ENCODE measurements at regions not wholly inside any gene's neighbourhood (a gene's known extent, or its start where the extent isn't known, plus 50 kb on each side); places are given as distances from the start of the nearest gene placed in this dataset.

DNA sequence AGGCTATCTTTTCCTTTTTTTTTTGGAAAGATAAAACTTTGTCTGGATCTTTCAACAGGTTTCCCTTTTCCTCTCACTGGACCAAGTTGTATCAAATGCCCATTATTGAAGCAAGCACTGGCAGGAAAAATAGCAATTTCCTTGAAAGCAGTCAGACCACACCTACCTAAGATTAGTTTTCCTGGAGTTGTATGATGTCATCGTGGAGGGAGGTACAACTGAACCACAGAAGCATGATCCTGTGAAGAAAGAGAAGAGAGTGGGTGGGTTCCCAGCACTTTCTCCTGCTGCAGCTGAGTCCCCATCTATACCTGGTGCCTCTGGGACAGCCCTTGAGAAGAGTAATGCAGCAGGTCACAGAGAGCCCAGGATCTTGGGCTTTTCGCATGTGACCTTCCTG lies 63.6 kb upstream of the ERCC4 start:
- intact Hi-C loops (cut with DNase I): no loop called here
- Histone ChIP-seq H3K9me3 (no peaks in the 10 kb centered on the region), H3K36me3 (replicated peaks in 1 of 2; ENCODE audit: insufficient read depth in 1 of 2, low read depth in 2 of 2) (no peaks in the 10 kb centered on the region), H3K27ac (no peak overlapping the region), H3K4me1 (no peaks in the 10 kb centered on the region), H3K27me3 (no peaks in the 10 kb centered on the region), H3K4me3 (no peak overlapping the region)
- 50 to 68% methylated on average over 2 of the region's 2 CpGs for WGBS, 2 donors
- DNase-seq (no peak), ATAC-seq (no peak)
- TF ChIP-seq POLR2A (IDR thresholded peaks at IDR 0.05) (no peak), CTCF (IDR thresholded peaks at IDR 0.05) (no peak)

- no peaks in the 10 kb centered on the region for H3K27me3 ChIP-seq
- H3K4me3 ChIP-seq: no peak overlapping the region
- no peak for DNase-seq
- WGBS, 2 donors: 53 to 56% methylated on average over 7 of the region's 7 CpGs
- no peak for TF ChIP-seq CTCF (IDR thresholded peaks at IDR 0.05)
- no peak for TF ChIP-seq POLR2A (IDR thresholded peaks at IDR 0.05)
- no peaks in the 10 kb centered on the region for H3K4me1 ChIP-seq
- no peak overlapping the region for H3K27ac ChIP-seq
- H3K9me3 ChIP-seq: no peaks in the 10 kb centered on the region
- intact Hi-C loops (cut with DNase I): no loop called here
- no peak for ATAC-seq
- H3K36me3 ChIP-seq (replicated peaks in 1 of 2; ENCODE audit: insufficient read depth in 1 of 2, low read depth in 2 of 2): no peaks in the 10 kb centered on the region
These were observed 63.0 kb upstream of the ERCC4 start for GRCh38 chr16:13856811-13857511.

GRCh38 chr16:13858873-13859580 lies 60.9 kb upstream of the ERCC4 start:
- intact Hi-C loops (cut with DNase I): no loop called here
- Histone ChIP-seq H3K27ac (no peak overlapping the region), H3K27me3 (no peaks in the 10 kb centered on the region), H3K36me3 (replicated peaks in 1 of 2; ENCODE audit: insufficient read depth in 1 of 2, low read depth in 2 of 2) (no peaks in the 10 kb centered on the region), H3K9me3 (no peaks in the 10 kb centered on the region), H3K4me1 (no peaks in the 10 kb centered on the region), H3K4me3 (no peak overlapping the region)
- 41 to 54% methylated on average over 9 of the region's 9 CpGs for WGBS, 2 donors
- DNase-seq (no peak), ATAC-seq (no peak)
- TF ChIP-seq CTCF (IDR thresholded peaks at IDR 0.05) (no peak), POLR2A (IDR thresholded peaks at IDR 0.05) (no peak)

DNA sequence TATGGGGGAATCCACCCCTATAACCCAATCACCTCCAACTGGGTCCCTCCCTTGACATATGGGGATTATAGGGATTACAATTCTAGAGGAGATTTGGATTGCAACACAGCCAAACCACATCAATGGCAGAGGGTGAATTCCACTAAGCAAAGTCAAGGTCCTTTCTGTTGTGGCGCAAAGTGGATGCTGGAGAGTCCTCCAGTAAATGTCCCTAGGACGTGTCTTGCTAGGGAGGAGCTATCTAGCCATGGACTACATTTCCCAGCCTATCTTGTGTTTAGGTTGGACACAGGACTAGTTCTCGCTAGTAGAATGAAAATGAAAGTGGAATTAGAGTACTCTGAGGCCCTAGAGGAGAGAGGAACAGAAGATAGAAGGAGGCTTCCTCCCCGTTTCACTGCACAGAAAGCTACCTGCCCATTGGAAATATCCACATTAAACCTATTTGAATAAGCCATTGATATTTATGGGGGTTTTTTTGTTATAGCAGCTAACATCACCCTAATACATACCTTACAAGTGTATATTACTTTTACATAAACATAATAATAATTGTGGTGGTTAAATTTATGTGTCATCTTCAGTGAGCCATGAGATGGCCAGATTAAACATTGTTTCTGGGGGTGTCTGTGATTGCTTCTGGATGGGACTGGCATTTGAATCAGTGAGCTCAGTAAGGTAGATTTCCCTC lies 56.7 kb upstream of the ERCC4 start:
- peaks cover 6% of the 10 kb centered on the region for H3K4me1 ChIP-seq
- ATAC-seq (no peak), DNase-seq (no peak)
- 83 to 90% methylated on average over 4 of the region's 4 CpGs for WGBS, 2 donors
- H3K36me3 ChIP-seq (replicated peaks in 1 of 2; ENCODE audit: insufficient read depth in 1 of 2, low read depth in 2 of 2): no peaks in the 10 kb centered on the region
- H3K27me3 ChIP-seq: no peaks in the 10 kb centered on the region
- no peak overlapping the region for H3K27ac ChIP-seq
- no peak overlapping the region for H3K4me3 ChIP-seq
- TF ChIP-seq POLR2A (IDR thresholded peaks at IDR 0.05): no peak
- TF ChIP-seq CTCF (IDR thresholded peaks at IDR 0.05): no peak
- no peaks in the 10 kb centered on the region for H3K9me3 ChIP-seq
- intact Hi-C loops (cut with DNase I): loop anchor here (10.0 kb wide), 1 partner anchor 52 kb away; no protein-coding TSS in a partner anchor
